ENCODE measurements at regions not wholly inside any gene's neighbourhood (a gene's known extent, or its start where the extent isn't known, plus 50 kb on each side); places are given as distances from the start of the nearest gene placed in this dataset.

DNA sequence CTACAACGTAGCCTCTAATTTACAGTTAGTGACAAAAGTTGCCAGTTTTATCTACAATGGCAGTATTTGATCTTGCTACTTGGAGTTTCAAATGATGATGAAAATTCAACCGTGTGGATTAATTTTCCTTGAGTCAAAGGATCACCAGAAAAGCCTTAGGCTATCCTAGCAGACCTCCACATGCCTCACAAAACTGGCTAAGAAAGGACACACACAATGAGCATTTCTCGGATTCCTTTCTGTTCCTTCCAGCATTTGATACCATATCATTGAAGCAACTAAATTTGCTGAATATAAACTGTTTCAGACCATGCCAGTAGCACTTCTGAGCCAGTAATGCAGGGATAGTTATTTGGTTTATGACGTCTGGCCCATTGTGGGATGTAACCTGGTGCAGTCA, 587.4 kb upstream of the MDFIC2 start:
- no peak for DNase-seq

GRCh38 chr3:70890020-70890394, 577.6 kb upstream of the MDFIC2 start:
- no peak for DNase-seq

DNA sequence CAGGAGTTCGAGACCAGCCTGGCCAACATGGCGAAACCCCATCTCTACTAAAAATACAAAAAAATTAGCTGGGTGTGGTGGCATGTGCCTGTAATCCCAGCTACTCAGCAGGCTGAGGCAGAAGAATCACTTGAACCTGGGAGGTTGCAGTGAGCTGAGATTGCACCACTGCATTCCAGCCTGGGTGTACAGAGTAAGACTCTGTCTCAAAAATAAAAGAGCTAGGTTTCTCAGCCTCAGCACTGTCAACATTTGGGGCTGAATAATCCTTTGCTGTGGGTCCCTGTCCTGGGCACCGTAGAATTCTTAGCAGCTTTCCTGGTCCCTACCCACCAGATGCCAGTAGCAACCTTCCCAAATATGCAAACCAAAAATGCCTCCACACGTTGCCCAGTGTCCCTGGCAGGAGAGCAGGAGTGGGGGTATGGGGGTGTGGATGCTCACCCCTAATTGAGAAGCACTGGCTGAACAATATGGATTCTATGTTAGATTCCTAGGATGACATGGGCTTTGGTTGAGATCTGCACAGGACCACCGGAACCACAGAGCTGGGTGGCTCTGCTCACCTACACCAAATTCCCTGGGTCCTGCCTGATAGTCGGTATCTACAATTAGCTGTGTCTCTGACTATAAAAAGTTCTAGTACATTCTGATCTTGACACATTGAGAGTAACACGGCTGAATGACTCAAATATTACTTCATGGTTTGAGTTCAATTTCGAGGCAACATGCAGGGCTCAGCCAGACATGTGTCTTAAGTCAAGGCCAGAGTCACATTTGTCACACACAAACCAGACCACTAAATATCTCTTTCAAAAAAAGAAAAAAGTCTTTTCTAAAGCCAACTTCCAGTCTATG, 577.0 kb upstream of the MDFIC2 start:
- no peak for DNase-seq

GRCh38 chr3:70885636-70886035, 573.2 kb upstream of the MDFIC2 start:
- no peak for DNase-seq

DNA sequence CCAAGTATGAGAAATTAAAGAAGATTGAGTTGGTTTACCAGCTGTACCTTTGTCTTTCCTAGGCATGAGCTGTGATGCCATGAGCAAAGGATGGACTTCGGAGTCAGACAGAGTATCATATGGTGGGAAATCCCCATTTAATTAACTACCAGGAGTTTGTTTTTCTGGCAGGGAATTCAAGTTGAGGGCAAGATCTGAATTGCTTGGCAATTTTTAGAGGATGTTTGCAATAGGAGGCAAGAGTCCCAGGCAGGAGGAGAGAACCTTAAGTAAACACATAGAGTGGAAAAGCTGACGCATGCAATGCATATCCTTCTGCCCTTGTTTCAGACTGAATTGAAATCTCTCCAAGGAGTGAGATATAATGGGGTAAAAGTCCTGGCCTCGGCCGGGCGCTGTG, 569.7 kb upstream of the MDFIC2 start:
- no peak for DNase-seq

- no peak for DNase-seq
Observed at GRCh38 chr3:70880421-70880820, 568.0 kb upstream of the MDFIC2 start.

- no peak for DNase-seq
Observed at GRCh38 chr3:70876154-70876553, 563.7 kb upstream of the MDFIC2 start.

DNA sequence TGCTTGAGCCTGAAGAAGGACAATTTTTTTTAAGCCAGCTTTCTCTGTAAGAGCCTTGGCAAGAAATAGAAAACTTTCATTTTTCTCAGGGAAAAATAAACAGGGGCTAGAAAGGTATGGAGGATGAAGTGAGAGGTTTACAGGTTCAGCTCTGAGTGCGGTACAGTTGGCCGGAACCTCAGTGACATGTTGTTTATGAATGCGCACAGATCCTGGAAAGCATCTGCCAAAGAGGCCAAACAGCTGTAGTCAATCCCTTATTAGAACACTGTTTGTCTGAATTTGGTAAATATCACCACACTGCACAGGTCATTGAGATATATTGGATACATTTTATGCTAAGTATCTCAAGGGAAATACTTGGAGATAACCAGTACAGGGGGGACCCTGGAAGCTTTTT, 561.8 kb upstream of the MDFIC2 start:
- DNase-seq: no peak

DNA sequence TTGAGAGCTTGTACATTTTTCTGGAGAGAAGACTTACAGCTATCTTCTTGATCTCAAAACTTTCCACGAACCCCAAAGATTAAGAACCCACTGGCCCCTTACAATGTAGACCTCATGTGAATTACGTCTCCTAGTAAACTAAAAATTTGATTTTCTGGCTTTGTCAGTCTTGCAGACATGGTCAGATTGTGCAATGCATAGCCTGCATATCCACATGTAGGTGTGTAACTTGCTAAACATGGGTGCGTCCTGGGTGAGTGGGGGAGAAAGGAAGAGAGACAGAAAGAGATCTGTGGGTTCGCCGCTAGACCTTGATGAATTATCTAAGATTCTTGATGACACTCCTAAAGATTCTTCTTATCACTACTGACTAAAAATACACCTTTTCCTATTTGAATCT, 561.2 kb upstream of the MDFIC2 start:
- DNase-seq: no peak

DNA sequence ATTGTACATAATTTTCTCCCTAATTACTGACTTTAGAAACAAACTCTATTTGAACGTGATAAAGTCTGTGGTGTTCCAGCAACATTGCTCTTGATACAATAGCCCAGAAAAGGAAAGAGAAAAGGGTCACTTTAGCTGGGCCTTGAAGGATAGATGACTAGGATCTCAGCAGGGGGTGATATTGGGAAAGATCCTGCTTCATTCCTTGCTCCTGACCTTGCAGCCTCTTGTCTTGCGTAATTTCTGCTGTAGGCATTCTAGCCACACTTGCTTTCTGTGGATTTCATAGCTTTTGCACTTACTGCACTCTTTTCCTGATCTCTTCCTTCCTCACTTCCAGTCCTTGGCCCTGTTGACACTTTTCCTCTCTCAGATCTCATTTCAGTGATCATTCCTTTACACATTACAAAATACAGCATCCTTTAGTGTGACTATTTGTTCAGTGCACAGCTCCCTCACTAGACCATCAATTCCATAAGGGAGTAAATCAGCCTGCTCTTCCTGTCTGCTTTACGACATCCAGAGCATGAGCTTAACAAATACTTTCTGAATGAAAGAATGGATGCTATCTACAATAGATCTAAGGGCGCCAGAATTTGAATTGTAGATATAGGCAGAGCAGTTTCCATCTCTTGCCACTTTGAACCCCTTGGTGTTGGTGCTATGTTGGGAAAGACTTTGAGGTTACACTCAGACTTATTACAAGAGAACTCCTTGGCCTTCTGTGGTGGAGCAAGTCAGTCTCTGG, 559.6 kb upstream of the MDFIC2 start:
- DNase-seq: peak in 1 of 2 experiments; percentile 1

DNA sequence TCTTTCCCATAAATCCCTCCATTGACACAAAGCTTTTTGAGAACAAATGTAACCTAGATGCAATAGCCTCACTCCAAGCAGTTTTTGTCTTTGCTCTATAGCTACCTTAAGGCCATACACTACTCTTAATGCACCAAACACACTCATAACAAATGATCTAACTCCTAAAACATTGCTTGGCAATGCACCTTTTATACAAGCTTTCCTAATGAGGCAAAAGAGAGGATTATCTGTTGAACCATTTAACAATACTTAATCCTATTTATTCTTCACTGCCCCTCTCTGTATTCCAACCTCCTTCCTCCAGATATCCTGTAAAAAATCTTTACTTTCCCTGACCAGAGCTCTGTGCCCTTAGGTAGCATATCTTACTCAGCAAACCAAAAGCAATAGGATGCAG, 558.1 kb upstream of the MDFIC2 start:
- no peak for DNase-seq

GRCh38 chr3:70868561-70868960, 556.1 kb upstream of the MDFIC2 start:
- no peak for DNase-seq

DNA sequence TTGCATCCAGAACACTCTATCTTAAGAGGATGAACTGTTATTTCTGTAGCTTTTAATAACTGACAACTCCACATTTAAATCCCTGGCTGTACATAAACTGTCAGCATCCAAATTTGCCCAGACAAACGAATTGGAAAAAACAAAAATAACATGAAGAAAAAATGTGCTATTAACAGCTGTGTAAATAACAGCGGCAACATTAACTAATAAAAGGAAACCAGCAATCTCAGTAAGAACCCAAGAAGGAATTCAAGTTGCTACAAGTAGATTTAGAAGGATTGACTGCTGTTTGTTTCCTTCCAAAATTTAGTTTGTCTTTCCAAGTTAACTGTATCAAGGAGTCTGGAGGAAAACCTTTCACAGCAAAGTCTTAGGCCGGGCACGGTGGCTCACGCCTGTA, 550.6 kb upstream of the MDFIC2 start:
- DNase-seq: no peak

DNA sequence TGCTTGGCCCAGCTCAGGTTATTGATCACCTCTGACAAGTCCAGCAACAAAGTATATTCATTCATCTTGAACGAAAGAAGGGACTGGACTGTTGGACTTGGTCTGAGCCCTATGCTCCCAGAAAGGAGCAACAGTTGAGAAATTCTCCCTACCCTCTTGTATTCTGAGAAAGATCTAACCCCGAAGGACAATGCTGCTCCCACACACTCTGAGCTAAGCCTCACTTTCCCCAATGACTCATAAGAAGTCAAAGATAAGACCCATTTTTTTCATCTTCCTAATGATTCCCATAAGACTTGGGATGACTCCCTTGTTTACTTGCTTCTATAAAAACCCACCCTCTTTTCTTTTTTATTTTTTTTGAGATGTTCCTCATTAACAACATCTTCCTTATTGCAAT, 549.4 kb upstream of the MDFIC2 start:
- DNase-seq: no peak

- DNase-seq: no peak
Observed at GRCh38 chr3:70861234-70861633, 548.8 kb upstream of the MDFIC2 start.

- DNase-seq: no peak
Observed at GRCh38 chr3:70857916-70858315, 545.5 kb upstream of the MDFIC2 start.

DNA sequence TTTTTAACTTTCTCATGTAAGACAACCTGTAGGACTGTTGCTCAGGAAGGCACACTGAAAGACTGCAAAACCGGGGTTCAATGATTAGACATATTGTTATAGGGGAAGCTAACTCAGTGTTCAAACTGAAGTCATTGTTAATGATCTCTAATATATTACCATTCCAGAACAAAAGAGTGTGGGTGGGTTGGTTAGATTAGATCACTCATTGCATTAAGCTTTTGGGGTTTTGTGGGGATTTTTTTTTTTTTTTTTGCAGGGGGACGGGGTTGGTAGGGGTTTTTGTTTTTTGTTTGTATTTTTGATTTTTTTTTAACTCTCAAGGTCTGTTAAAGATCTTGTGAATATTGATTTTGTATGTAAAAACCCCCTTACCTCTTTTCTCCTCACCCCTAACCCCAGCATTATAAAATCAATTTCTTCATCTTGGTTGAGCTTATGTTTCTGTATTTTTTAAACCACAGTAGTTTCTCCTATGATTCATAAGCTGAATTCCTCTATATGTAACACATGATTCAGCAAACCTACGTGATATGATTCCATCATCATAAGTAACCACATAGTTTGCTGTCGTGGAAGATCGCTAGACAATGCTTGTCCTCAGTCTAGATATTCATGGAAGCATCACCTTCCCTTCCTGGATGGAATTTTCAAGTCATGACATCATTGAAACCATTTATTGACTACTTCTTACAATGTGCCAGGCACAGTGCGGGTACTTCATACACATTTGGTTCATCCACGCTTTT, 544.1 kb upstream of the MDFIC2 start:
- DNase-seq: no peak

GRCh38 chr3:70855149-70855548, 542.7 kb upstream of the MDFIC2 start:
- DNase-seq: no peak

DNA sequence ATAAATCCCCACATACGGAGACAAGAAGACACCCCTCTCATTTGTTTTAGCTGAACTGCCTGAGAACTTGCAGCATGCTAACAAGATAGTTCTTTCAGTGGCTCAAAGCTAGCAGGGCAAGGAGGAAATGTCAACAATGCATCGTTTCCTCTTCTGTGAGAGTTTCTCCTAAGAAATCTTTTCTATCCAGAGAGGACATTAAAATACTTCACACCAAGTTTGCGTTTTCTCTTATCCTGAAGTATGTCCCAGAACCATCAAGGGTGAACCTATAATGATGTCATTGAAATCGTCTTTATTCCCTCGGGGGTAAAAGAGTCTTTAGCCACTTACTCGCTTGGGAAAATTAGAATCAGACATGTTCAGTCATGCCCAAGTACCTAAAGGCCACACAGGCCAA, 541.7 kb upstream of the MDFIC2 start:
- no peak for DNase-seq

DNA sequence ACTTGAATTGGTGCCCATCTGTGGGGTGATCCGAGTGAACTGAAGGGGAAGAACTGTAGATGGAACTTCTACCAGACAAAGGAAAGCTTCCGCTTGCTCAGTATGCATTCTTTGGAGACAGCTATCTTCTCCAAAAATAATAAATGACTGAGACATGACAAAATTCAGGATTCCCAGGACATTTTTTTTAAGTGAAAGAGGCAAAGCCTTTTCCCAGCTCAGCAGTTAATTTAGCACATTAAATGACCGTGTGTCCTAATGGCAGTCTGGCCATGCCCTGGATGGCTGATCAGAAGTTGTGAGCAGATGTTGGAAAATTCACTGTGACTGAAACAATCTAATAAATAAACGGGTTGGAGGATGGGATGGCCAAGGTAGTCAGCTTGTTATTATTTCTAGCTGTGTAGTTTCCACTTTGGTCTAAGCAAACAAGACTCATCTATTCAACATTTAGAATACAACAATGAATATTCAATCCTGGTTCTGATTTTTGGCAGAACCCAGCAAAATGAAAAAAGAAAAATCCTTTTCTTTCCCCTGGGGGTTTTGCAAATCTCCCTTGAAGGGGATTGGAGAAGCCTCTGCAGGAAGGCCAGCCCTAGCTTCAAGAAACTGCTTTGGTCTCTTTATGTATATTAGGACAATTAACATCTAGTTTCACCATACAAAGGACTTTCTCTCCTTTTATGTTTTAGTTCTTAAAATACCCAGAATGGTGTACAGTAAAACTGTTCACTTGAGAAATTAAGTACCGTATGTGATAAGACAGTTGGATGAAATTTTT, 540.9 kb upstream of the MDFIC2 start:
- DNase-seq: no peak

DNA sequence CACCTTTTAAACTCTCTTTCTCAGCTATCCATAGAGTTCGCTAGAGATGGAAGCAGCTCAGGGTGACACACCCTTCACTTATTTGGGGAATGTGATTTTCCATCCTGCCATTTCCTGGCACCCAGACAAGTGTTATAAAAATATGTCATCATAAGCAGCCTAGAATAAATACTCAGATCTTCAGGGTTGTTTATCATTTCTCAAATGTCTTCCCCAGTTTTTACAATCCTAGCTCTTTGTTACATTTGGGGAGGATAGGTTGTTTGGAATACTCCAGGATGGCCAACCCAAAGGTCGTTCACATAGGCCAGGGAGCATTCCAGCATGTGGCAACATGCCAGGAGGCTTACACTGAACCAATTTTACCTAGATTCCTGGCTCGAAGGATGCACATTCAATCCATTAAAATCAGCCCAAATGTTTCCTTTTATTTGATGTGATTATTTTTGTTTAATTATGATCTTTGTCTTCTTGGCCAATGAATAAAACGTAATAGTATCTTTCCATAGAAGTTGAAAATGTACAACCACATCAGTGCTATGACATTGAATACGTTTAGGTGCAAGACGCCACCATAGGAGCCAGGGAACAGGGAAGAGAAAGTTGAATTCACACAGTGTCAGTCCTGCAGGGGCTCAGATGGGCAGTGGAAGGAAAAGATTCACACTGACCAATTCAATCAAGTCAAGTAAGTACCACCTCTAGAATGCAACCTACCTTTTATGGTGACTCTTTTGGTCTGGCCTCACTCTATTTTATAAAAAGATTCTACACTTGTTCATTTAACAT, 537.7 kb upstream of the MDFIC2 start:
- peak in 1 of 2 experiments; percentile 62 for DNase-seq
